Breast epithelium (tissue), 3 donors: ENCODE measurements at regions not wholly inside any gene's neighbourhood (a gene's known extent, or its start where the extent isn't known, plus 50 kb on each side); places are given as distances from the start of the nearest gene placed in this dataset.

Experiments
- CTCF ChIP-seq, 3 donors: fragments of 450-650 bp; IDR thresholded peaks; one replicate each; pipeline ENCODE4 v1.5.1; 2016 to 2017; ENCODE audit warnings: antibody characterized with exemption in 3 of 3, mild to moderate bottlenecking in 3 of 3, moderate library complexity in 3 of 3
- POLR2A ChIP-seq: fragments of 450-650 bp; IDR thresholded peaks from one replicate; pipeline ENCODE4 v1.6.1; 2016; ENCODE audit warnings: antibody characterized with exemption, mild to moderate bottlenecking, moderate library complexity
- POLR2AphosphoS5 ChIP-seq, 3 donors: sonication (generic); formaldehyde crosslinking; IDR thresholded peaks; one replicate each; pipeline ENCODE4 v1.6.1; 2017; ENCODE audit warnings: antibody characterized with exemption in 3 of 3

- TF ChIP-seq POLR2A (no peak), CTCF (IDR thresholded peaks at IDR 0.05) (no peak), POLR2AphosphoS5 (IDR thresholded peaks at IDR 0.05) (no peak)
Observed at GRCh38 chrX:134161162-134161561, 75.8 kb upstream of the CCDC160 start.
